Chondrocyte (in vitro differentiated cells): ENCODE measurements at regions not wholly inside any gene's neighbourhood (a gene's known extent, or its start where the extent isn't known, plus 50 kb on each side); places are given as distances from the start of the nearest gene placed in this dataset.

ENCODE experiments used
- DNase-seq: peaks from one replicate; pipeline ENCODE4 v3.0.0; 2021; ENCODE audit warnings: mixed read lengths, low spot score
- H3K27ac Mint-ChIP-seq: one replicate; pipeline ENCODE4 v1.8.0; 2021; ENCODE audit warnings: mild to moderate bottlenecking, moderate library complexity, mixed read lengths; ENCODE audit not compliant: unreplicated experiment
- H3K27me3 Mint-ChIP-seq: 2 replicates; pipeline ENCODE4 v1.8.0; 2021; ENCODE audit warnings: low read depth, mixed read lengths
- H3K36me3 Mint-ChIP-seq: 2 replicates; pipeline ENCODE4 v1.8.0; 2021; ENCODE audit warnings: low read depth, mixed read lengths
- H3K4me1 Mint-ChIP-seq: 2 replicates; pipeline ENCODE4 v1.8.0; 2021; ENCODE audit warnings: low read depth, mild to moderate bottlenecking, mixed read lengths
- H3K4me3 Mint-ChIP-seq: one replicate; pipeline ENCODE4 v1.8.0; 2021; ENCODE audit warnings: mild to moderate bottlenecking, moderate library complexity, mixed read lengths; ENCODE audit not compliant: unreplicated experiment
- H3K9me3 Mint-ChIP-seq: 2 replicates; pipeline ENCODE4 v1.8.0; 2021; ENCODE audit warnings: low read depth, mixed read lengths
- TF ChIP-seq, protein P1 (sequence below): fragments of 200-600 bp; sonication (generic); IDR thresholded peaks from 2 replicates; pipeline ENCODE4 v1.5.0; 2021; ENCODE audit warnings: antibody characterized with exemption, mild to moderate bottlenecking, moderate library complexity

DNA sequence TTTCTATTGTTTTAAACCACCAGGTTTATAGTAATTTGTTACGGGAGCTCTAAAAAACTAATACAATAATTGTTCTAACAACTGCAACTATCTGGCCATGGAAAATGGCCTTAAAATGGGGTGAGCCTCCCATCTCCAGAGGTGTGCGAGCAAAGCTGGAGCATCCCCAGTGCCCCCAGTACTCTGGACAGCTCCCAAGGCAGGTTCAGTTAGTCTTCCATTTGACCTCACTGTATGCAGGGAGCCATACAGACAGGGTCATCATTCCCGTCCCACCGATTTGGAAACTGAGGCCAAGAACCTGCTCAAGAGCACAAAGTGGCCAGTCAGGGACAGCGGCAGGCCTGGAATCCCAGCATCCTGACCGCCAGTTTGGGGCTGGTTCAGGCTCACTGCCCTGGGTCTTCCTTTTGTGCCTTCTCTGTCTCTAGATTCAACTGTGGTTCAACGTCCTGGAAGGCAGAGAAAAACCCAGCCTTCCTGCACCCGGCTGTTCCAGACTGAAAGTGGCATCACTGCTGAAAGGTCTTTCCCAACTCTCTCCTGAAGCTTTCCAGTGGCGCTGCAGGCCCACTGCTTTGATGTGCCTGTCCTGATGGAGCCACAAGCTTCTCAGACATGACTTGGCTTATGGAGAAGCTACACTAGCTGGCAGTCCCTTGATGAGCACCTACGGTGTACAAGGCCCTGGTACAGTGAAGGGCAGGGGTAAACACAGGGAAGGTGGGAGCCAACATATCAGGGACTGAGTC is 76.6 kb upstream of the LINGO1 start:
- no peaks in the 10 kb centered on the region for H3K36me3 Mint-ChIP-seq
- no peaks in the 10 kb centered on the region for H3K9me3 Mint-ChIP-seq
- H3K27ac Mint-ChIP-seq, result no peak overlapping the region
- TF ChIP-seq, protein P1, sequence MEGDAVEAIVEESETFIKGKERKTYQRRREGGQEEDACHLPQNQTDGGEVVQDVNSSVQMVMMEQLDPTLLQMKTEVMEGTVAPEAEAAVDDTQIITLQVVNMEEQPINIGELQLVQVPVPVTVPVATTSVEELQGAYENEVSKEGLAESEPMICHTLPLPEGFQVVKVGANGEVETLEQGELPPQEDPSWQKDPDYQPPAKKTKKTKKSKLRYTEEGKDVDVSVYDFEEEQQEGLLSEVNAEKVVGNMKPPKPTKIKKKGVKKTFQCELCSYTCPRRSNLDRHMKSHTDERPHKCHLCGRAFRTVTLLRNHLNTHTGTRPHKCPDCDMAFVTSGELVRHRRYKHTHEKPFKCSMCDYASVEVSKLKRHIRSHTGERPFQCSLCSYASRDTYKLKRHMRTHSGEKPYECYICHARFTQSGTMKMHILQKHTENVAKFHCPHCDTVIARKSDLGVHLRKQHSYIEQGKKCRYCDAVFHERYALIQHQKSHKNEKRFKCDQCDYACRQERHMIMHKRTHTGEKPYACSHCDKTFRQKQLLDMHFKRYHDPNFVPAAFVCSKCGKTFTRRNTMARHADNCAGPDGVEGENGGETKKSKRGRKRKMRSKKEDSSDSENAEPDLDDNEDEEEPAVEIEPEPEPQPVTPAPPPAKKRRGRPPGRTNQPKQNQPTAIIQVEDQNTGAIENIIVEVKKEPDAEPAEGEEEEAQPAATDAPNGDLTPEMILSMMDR, result no peak
- H3K4me1 Mint-ChIP-seq, result no peaks in the 10 kb centered on the region
- H3K27me3 Mint-ChIP-seq, result peaks cover 31% of the 10 kb centered on the region
- DNase-seq, result no peak
- H3K4me3 Mint-ChIP-seq, result no peak overlapping the region

- H3K27me3 Mint-ChIP-seq, result peaks cover 29% of the 10 kb centered on the region
- H3K27ac Mint-ChIP-seq, result no peak overlapping the region
- no peaks in the 10 kb centered on the region for H3K9me3 Mint-ChIP-seq
- DNase-seq, result no peak
- TF ChIP-seq, protein P1, result no peak
- no peaks in the 10 kb centered on the region for H3K36me3 Mint-ChIP-seq
- no peak overlapping the region for H3K4me3 Mint-ChIP-seq
- no peaks in the 10 kb centered on the region for H3K4me1 Mint-ChIP-seq
These were observed 74.0 kb upstream of the LINGO1 start for GRCh38 chr15:77706482-77707244.

DNA sequence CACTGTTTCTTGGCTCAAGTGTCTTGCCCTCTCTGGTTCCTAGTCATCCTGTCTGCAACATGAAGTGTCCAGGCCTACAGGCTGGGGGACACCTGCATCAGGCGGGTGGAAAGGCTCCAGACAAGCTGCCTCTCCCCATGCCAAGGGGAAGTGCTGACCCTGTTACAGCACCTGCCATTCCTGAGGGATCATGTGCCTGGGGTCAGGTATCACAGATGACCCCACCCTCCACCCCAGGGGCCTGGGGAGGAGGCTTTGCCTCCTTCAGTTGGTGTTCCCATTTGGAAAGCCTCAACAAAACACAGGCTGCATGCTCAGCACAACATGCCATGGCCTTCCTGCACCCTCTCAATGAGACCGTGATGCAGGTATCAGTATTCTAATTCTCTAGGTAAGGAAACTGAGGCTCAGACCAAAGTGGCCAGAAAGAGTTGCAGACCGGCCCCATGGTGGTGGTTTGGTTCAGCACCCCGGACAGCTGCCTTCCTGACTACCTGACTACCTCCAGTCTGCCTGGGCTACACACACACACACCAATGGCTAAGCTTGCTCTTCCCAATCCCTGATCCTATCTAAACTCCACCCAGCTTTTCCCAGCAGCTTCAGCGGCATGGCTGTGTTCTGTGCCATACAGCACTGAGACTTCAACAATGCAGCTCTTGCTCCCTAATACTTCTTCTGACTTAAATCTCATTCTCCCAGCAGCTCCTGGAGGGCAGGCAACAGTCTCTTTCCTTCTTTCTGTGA is 69.7 kb upstream of the LINGO1 start:
- DNase-seq, result no peak
- no peak overlapping the region for H3K27ac Mint-ChIP-seq
- TF ChIP-seq, protein P1, result no peak
- H3K4me3 Mint-ChIP-seq, result no peak overlapping the region
- H3K9me3 Mint-ChIP-seq, result no peaks in the 10 kb centered on the region
- H3K27me3 Mint-ChIP-seq, result peaks cover 33% of the 10 kb centered on the region
- H3K4me1 Mint-ChIP-seq, result no peaks in the 10 kb centered on the region
- H3K36me3 Mint-ChIP-seq, result no peaks in the 10 kb centered on the region

GRCh38 chr15:77698481-77698880 is 65.8 kb upstream of the LINGO1 start:
- H3K4me3 Mint-ChIP-seq, result no peak overlapping the region
- TF ChIP-seq, protein P1, result no peak
- H3K9me3 Mint-ChIP-seq, result no peaks in the 10 kb centered on the region
- H3K4me1 Mint-ChIP-seq, result peaks cover 2% of the 10 kb centered on the region
- DNase-seq, result no peak
- peaks cover 38% of the 10 kb centered on the region for H3K27me3 Mint-ChIP-seq
- H3K27ac Mint-ChIP-seq, result no peak overlapping the region
- no peaks in the 10 kb centered on the region for H3K36me3 Mint-ChIP-seq

- H3K27ac Mint-ChIP-seq, result no peak overlapping the region
- DNase-seq, result no peak
- H3K4me1 Mint-ChIP-seq, result peaks cover 2% of the 10 kb centered on the region
- H3K27me3 Mint-ChIP-seq, result peaks cover 42% of the 10 kb centered on the region
- H3K4me3 Mint-ChIP-seq, result no peak overlapping the region
- H3K36me3 Mint-ChIP-seq, result no peaks in the 10 kb centered on the region
- no peaks in the 10 kb centered on the region for H3K9me3 Mint-ChIP-seq
- TF ChIP-seq, protein P1, result no peak
These were observed 65.2 kb upstream of the LINGO1 start for GRCh38 chr15:77697893-77698292.
